H9 (cell line): ENCODE measurements at regions not wholly inside any gene's neighbourhood (a gene's known extent, or its start where the extent isn't known, plus 50 kb on each side); places are given as distances from the start of the nearest gene placed in this dataset.

Source experiments
- DNase-seq: peaks from one replicate; pipeline ENCODE4 v3.0.0-alpha.2; 2017
- H2AFZ ChIP-seq: one replicate; pipeline ENCODE4 v1.6.1; 2013; ENCODE audit warnings: mild to moderate bottlenecking, low read length, control low read depth, moderate library complexity
- H2AK5ac ChIP-seq: 2 replicates; pipeline ENCODE4 v1.6.1; 2013; ENCODE audit warnings: low read length, control low read depth, mixed read lengths; ENCODE audit not compliant: insufficient read length
- H2BK120ac ChIP-seq: one replicate; pipeline ENCODE4 v1.6.1; 2013; ENCODE audit warnings: low read depth, mild to moderate bottlenecking, low read length, control low read depth, inconsistent platforms; ENCODE audit not compliant: poor library complexity, severe bottlenecking
- H2BK12ac ChIP-seq: 2 replicates; pipeline ENCODE4 v1.6.1; 2013; ENCODE audit warnings: low read length, control low read depth, mixed read lengths, low read depth; ENCODE audit not compliant: insufficient read length
- H2BK15ac ChIP-seq: 2 replicates; pipeline ENCODE4 v1.6.1; 2013; ENCODE audit warnings: low read depth, low read length, control low read depth
- H2BK20ac ChIP-seq: one replicate; pipeline ENCODE4 v1.6.1; 2013; ENCODE audit warnings: low read depth, mild to moderate bottlenecking, low read length, control low read depth, inconsistent platforms; ENCODE audit not compliant: poor library complexity, severe bottlenecking
- H2BK5ac ChIP-seq: 2 replicates; pipeline ENCODE4 v1.6.1; 2013; ENCODE audit warnings: low read length, control low read depth, mixed read lengths; ENCODE audit not compliant: insufficient read length
- H3K14ac ChIP-seq: 2 replicates; pipeline ENCODE4 v1.6.1; 2013; ENCODE audit warnings: low read length, control low read depth; ENCODE audit not compliant: insufficient read depth
- H3K18ac ChIP-seq: 2 replicates; pipeline ENCODE4 v1.6.1; 2013; ENCODE audit warnings: low read depth, mild to moderate bottlenecking, mixed read lengths, low read length, control low read depth; ENCODE audit not compliant: insufficient read length
- H3K23ac ChIP-seq: 2 replicates; pipeline ENCODE4 v1.6.1; 2013; ENCODE audit warnings: low read length, control low read depth, mixed read lengths, low read depth; ENCODE audit not compliant: insufficient read length
- H3K23me2 ChIP-seq: 2 replicates; pipeline ENCODE4 v1.6.1; 2013; ENCODE audit warnings: low read depth, mild to moderate bottlenecking, mixed read lengths, low read length, control low read depth; ENCODE audit not compliant: insufficient read length, poor library complexity, severe bottlenecking
- H3K27ac ChIP-seq: 2 replicates; pipeline ENCODE4 v1.5.1; 2013; ENCODE audit warnings: low read length, control low read depth, mixed read lengths, low read depth; ENCODE audit not compliant: insufficient read length
- H3K27me3 ChIP-seq: 2 replicates; pipeline ENCODE4 v1.6.1; 2013; ENCODE audit warnings: low read length, control low read depth, inconsistent platforms; ENCODE audit not compliant: insufficient read depth
- H3K4ac ChIP-seq: 2 replicates; pipeline ENCODE4 v1.6.1; 2013; ENCODE audit warnings: low read depth, mild to moderate bottlenecking, control low read depth, inconsistent platforms, low read length, moderate library complexity
- H3K4me1 ChIP-seq: 2 replicates; pipeline ENCODE4 v1.6.1; 2013; ENCODE audit warnings: low read length, control low read depth, inconsistent platforms; ENCODE audit not compliant: insufficient read depth
- H3K4me2 ChIP-seq: 2 replicates; pipeline ENCODE4 v1.6.1; 2013; ENCODE audit warnings: low read length, control low read depth, mixed read lengths; ENCODE audit not compliant: insufficient read length, insufficient read depth
- H3K56ac ChIP-seq: 2 replicates; pipeline ENCODE4 v1.6.1; 2013; ENCODE audit warnings: low read depth, mild to moderate bottlenecking, mixed read lengths, low read length, control low read depth; ENCODE audit not compliant: insufficient read length
- H3K79me1 ChIP-seq: 2 replicates; pipeline ENCODE4 v1.6.1; 2013; ENCODE audit warnings: low read depth, mild to moderate bottlenecking, moderate library complexity, low read length, control low read depth, inconsistent platforms; ENCODE audit not compliant: insufficient read depth, poor library complexity, severe bottlenecking
- H3K79me2 ChIP-seq: 2 replicates; pipeline ENCODE4 v1.6.1; 2013; ENCODE audit warnings: low read length, control low read depth, inconsistent platforms; ENCODE audit not compliant: insufficient read depth
- H3K9ac ChIP-seq: 2 replicates; pipeline ENCODE4 v1.6.1; 2013; ENCODE audit warnings: low read length, control low read depth, mixed read lengths; ENCODE audit not compliant: insufficient read length; ENCODE audit errors: extremely low read depth
- H3K9me3 ChIP-seq: one replicate; pipeline ENCODE4 v1.6.1; 2013; ENCODE audit warnings: low read depth, low read length, inconsistent platforms; ENCODE audit not compliant: control insufficient read depth
- H3T11ph ChIP-seq: one replicate; pipeline ENCODE4 v1.6.1; 2013; ENCODE audit warnings: mild to moderate bottlenecking, low read length, control low read depth, inconsistent platforms
- H4K20me1 ChIP-seq: one replicate; pipeline ENCODE4 v1.6.1; 2013; ENCODE audit not compliant: control insufficient read depth, insufficient read length, insufficient read depth
- H4K5ac ChIP-seq: 2 replicates; pipeline ENCODE4 v1.6.1; 2013; ENCODE audit warnings: low read depth, mild to moderate bottlenecking, mixed read lengths, low read length, control low read depth; ENCODE audit not compliant: insufficient read length
- H4K8ac ChIP-seq: replicated peaks from 2 replicates; pipeline ENCODE4 v1.6.1; 2013; ENCODE audit warnings: low read length, control low read depth, mixed read lengths, low read depth; ENCODE audit not compliant: insufficient read length
- H4K91ac ChIP-seq: 2 replicates; pipeline ENCODE4 v1.6.1; 2013; ENCODE audit warnings: low read depth, mild to moderate bottlenecking, moderate library complexity, mixed read lengths, low read length, control low read depth; ENCODE audit not compliant: insufficient read length
- H3K27ac Mint-ChIP-seq, 3 experiments: 2 replicates in 2 of 3; 3 replicates in 1 of 3; pipeline ENCODE4 v1.8.0; 2020 to 2021; ENCODE audit warnings: mixed read lengths in 3 of 3, mild to moderate bottlenecking in 1 of 3, moderate library complexity in 1 of 3
- H3K27me3 Mint-ChIP-seq: 2 replicates; pipeline ENCODE4 v1.8.0; 2021; ENCODE audit warnings: low read depth, mild to moderate bottlenecking, moderate library complexity, mixed read lengths
- H3K36me3 Mint-ChIP-seq, 3 experiments: 2 replicates in 2 of 3; 3 replicates in 1 of 3; pipeline ENCODE4 v1.8.0; 2020 to 2021; ENCODE audit warnings: low read depth in 3 of 3, mixed read lengths in 3 of 3; ENCODE audit not compliant: insufficient read depth in 1 of 3
- H3K4me1 Mint-ChIP-seq, 2 experiments: 2 replicates each; pipeline ENCODE4 v1.8.0; 2020; ENCODE audit warnings: mixed read lengths in 2 of 2
- H3K4me3 Mint-ChIP-seq, 2 experiments: 2 replicates in 1 of 2; 3 replicates in 1 of 2; pipeline ENCODE4 v1.8.0; 2020 to 2021; ENCODE audit warnings: mild to moderate bottlenecking in 2 of 2, mixed read lengths in 2 of 2, moderate library complexity in 1 of 2
- H3K9me3 Mint-ChIP-seq, 2 experiments: 2 replicates in 1 of 2; 3 replicates in 1 of 2; pipeline ENCODE4 v1.8.0; 2020; ENCODE audit warnings: mild to moderate bottlenecking in 2 of 2, mixed read lengths in 2 of 2, moderate library complexity in 1 of 2
- WGBS: extraction: QIAGEN DNeasy Blood & Tissue Kit; methylation state at CpG from one replicate; pipeline ENCODE4 v1.1.7; 2013; ENCODE audit warnings: missing lambda C conversion rate, low lambda C conversion rate, mixed read lengths; ENCODE audit not compliant: insufficient read length; ENCODE audit errors: extremely low coverage; 5-methylcytosine and 5-hydroxymethylcytosine counted together
- TF ChIP-seq, protein P1 (sequence below): fragments of 200-600 bp; sonication (generic); conservative IDR thresholded peaks from 3 replicates; pipeline ENCODE4 v1.8.0; 2021; ENCODE audit warnings: antibody characterized with exemption, mild to moderate bottlenecking

DNA sequence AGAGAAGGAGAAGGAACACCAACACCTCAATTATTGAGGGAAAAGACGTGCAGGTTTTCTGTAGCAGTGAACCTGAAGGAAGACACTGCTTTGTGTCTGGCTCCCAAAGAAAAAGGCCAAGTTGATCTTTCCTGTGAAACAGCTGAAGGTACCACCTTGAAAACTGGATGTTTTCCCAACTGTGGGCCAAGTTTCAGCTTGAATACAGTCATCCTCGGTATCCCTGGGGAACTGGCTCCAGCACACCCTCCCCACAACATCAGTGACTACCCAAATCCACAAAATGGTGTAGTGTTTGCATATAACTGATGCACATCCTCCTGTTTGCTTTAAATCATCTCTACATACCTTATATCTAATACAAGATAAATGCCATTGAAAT, 297.0 kb upstream of the PITRM1 start:
- Histone ChIP-seq H3K56ac (no peak overlapping the region), H3K27ac (no peak overlapping the region), H2BK15ac (no peak overlapping the region), H3K27me3 (no peaks in the 10 kb centered on the region), H3K9me3 (no peaks in the 10 kb centered on the region), H3K14ac (no peak overlapping the region), H3T11ph (no peak overlapping the region), H2AK5ac (no peak overlapping the region), H3K4me2 (no peak overlapping the region), H3K79me2 (no peaks in the 10 kb centered on the region), H3K4ac (no peak overlapping the region), H3K4me1 (no peaks in the 10 kb centered on the region; the same call in 1 of the 2 replicates), H2AFZ (no peak overlapping the region), H4K8ac (no peak overlapping the region), H4K5ac (no peak overlapping the region), H3K18ac (no peak overlapping the region), H3K23me2 (no peaks in the 10 kb centered on the region), H3K9ac (no peak overlapping the region), H3K23ac (no peak overlapping the region), H2BK12ac (no peak overlapping the region), H2BK5ac (no peak overlapping the region), H4K91ac (no peak overlapping the region), H4K20me1 (no peaks in the 10 kb centered on the region), H3K79me1 (no peaks in the 10 kb centered on the region), H2BK20ac (no peak overlapping the region), H2BK120ac (peak overlapping the region; percentile 2)
- Mint-ChIP-seq H3K9me3 (peaks cover 0 to 2% of the 10 kb centered on the region in 2 experiments; a peak in 1 of 5 replicates), H3K36me3 (no peaks in the 10 kb centered on the region), H3K4me3 (no peak overlapping the region), H3K27ac (peak overlapping the region in 1 of 3 experiments; percentile 14; a peak in 1 of 7 replicates), H3K27me3 (no peaks in the 10 kb centered on the region), H3K4me1 (peaks cover 31 to 59% of the 10 kb centered on the region in 2 experiments)
- DNase-seq: no peak
- TF ChIP-seq, protein P1, sequence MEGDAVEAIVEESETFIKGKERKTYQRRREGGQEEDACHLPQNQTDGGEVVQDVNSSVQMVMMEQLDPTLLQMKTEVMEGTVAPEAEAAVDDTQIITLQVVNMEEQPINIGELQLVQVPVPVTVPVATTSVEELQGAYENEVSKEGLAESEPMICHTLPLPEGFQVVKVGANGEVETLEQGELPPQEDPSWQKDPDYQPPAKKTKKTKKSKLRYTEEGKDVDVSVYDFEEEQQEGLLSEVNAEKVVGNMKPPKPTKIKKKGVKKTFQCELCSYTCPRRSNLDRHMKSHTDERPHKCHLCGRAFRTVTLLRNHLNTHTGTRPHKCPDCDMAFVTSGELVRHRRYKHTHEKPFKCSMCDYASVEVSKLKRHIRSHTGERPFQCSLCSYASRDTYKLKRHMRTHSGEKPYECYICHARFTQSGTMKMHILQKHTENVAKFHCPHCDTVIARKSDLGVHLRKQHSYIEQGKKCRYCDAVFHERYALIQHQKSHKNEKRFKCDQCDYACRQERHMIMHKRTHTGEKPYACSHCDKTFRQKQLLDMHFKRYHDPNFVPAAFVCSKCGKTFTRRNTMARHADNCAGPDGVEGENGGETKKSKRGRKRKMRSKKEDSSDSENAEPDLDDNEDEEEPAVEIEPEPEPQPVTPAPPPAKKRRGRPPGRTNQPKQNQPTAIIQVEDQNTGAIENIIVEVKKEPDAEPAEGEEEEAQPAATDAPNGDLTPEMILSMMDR: no peak
- no CpG with 5 or more reads among the region's 2 CpGs for WGBS
